DND-41 (cell line): ENCODE measurements at regions not wholly inside any gene's neighbourhood (a gene's known extent, or its start where the extent isn't known, plus 50 kb on each side); places are given as distances from the start of the nearest gene placed in this dataset.

Source experiments
- EZH2 ChIP-seq: IDR thresholded peaks from 3 replicates; pipeline ENCODE4 v1.6.1; 2012; ENCODE audit warnings: borderline replicate concordance, low read depth, mild to moderate bottlenecking, moderate library complexity, low read length, inconsistent platforms; ENCODE audit not compliant: severe bottlenecking
- TF ChIP-seq, protein P1 (sequence below): IDR thresholded peaks from 2 replicates; pipeline ENCODE4 v1.5.1; 2012; ENCODE audit warnings: borderline replicate concordance, low read length, moderate library complexity, mild to moderate bottlenecking; ENCODE audit not compliant: poor library complexity, severe bottlenecking; ENCODE audit errors: extremely low read depth

DNA sequence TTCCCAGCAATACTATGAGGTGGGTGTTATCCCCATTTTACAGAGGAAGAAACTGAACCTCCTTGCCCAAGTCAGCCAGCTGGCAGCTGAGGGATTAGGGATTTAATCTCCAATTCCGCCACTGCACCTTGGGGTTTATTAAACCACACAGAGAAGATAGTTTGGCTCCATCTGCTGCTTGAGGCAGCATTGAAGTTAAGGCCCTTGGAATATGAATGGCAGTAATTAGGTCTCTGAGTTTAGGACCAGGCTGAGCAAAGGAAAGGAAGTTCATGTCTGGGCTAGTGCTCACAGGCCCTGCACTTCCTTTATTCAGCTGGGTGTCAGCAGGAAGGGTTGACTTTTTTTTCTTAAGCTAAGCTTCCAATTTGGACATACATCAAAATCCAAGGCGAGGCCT is 86.9 kb upstream of the GDNF start:
- TF ChIP-seq, protein P1, sequence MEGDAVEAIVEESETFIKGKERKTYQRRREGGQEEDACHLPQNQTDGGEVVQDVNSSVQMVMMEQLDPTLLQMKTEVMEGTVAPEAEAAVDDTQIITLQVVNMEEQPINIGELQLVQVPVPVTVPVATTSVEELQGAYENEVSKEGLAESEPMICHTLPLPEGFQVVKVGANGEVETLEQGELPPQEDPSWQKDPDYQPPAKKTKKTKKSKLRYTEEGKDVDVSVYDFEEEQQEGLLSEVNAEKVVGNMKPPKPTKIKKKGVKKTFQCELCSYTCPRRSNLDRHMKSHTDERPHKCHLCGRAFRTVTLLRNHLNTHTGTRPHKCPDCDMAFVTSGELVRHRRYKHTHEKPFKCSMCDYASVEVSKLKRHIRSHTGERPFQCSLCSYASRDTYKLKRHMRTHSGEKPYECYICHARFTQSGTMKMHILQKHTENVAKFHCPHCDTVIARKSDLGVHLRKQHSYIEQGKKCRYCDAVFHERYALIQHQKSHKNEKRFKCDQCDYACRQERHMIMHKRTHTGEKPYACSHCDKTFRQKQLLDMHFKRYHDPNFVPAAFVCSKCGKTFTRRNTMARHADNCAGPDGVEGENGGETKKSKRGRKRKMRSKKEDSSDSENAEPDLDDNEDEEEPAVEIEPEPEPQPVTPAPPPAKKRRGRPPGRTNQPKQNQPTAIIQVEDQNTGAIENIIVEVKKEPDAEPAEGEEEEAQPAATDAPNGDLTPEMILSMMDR, result no peak
- no peak for TF ChIP-seq EZH2
